Esophagus mucosa (tissue), 1 donor: ENCODE measurements at regions not wholly inside any gene's neighbourhood (a gene's known extent, or its start where the extent isn't known, plus 50 kb on each side); places are given as distances from the start of the nearest gene placed in this dataset.
"Not testable (repeated sequence)": the region's sequence is repeated elsewhere in the genome, so short reads cannot be mapped to it uniquely, and the experiment has no call there.

Source experiments
- ATAC-seq: fragments of 200-7000 bp; cut with Tn5 transposase; one replicate; pipeline ENCODE4 v1.9.1; 2020
- donor health status: DM: yes; HTN: yes; CAD: no.

DNA sequence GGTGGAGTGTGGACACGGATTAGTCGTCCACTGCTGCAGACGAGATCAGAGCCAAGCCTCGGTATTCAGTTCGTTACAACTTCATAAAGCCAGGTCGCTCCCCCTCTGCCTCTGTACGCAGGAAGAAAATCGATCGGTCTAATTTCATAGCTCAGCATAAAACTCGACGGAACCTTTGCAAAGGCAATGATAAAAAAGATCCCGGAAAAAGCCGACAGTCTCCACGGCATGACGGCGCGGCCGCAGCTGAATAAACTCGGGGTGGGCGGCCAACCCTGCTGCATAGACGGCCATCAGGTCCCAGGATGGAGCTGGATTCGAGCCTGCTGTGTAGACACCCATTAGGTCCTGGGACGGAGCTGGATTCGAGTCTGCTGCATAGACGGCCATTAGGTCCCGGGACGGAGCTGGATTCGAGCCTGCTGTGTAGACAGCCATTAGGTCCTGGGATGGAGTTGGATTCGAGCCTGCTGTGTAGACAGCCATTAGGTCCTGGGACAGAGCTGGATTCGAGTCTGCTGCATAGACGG lies 113.8 kb upstream of the PPP2R3B start:
- ATAC-seq, result no peak

DNA sequence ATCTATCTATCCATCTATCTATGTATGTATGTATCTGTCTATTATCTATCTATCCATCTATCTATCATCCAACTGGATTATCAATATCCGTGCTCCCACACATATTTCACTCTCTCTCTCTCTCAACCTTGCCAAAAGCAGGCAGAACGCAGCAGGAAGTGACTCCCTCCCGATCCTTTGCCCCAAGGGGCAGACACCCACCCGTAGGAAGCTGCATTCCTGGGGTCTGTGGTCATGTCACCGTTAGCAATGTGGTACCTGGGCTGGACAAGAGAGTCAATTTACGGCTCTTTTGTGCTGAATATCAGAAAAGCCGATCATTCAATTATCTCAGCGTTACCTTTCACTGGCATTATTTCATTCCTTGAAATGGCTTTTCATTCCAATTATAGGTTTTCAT lies 119.6 kb upstream of the PPP2R3B start:
- ATAC-seq, result no peak

DNA sequence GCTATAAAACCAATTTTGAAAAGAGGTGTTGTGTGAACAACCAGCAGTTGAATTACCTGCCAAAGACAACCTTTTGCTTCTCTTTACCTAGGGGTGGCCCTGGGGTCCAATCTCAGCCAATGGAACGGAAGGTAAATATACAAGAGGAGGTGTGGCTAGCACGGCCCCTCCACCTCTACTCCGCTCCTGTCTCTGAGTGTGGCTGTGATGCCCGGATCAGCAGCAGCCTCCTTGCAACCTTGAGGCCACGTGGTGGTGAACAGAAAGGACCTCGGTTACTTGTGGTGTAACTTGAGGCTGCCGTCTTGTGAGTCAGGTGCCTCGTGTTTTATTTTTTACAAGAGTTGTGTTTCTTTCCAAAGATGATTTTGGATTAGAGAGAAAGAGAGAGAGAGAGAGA lies 121.5 kb upstream of the PPP2R3B start:
- ATAC-seq, result no peak

DNA sequence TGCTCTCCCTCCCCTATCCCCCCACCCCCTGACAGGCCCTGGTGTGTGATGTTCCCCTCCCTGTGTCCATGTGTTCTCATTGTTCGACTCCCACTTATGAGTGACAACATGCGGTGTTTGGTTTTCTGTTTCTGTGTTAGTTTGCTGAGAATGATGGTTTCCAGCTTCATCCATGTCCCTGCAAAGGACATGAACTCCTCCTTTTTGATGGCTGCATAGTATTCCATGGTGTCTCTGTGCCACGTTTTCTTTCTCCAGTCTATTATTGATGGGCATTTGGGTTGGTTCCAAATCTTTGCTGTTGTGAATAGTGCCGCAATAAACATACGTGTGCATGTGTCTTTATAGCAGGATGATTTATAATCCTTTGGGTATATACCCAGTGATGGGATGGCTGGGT lies 121.8 kb upstream of the SHOX start:
- not testable (repeated sequence) for ATAC-seq

DNA sequence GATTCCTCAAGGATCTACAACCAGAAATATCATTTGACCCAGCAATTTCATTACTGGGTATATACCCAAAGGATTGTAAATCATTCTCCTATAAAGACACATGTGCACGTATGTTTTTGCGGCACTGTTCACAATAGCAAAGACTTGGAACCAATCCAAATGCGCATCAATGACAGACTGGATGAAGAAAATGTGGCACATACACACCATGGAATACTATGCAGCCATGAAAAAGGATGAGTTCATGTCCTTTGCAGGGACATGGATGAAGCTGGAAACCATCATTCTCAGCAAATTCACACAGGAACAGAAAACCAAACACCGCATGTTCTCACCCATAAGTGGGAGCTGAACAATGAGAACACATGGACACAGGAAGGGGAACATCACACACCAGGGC lies 119.5 kb upstream of the SHOX start:
- not testable (repeated sequence) for ATAC-seq

DNA sequence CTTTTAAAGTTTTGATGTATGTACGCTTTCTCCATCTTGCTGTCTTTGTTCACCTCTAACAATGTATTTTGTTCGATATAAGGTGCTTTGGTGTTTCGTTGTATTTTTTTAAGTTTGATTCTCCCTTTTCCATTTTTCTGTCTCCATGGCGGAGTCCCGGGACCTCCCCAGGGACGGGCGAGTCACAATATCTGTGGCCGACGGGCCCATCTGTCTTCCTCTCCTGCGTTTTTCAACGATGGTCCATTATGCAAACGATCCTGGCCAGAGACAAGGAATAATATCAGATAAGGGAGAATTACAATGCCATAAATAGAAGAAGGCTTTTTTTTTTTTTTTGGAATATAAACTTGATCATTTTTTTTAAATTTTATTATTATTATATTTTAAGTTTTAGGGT lies 112.3 kb upstream of the SHOX start:
- no peak for ATAC-seq

DNA sequence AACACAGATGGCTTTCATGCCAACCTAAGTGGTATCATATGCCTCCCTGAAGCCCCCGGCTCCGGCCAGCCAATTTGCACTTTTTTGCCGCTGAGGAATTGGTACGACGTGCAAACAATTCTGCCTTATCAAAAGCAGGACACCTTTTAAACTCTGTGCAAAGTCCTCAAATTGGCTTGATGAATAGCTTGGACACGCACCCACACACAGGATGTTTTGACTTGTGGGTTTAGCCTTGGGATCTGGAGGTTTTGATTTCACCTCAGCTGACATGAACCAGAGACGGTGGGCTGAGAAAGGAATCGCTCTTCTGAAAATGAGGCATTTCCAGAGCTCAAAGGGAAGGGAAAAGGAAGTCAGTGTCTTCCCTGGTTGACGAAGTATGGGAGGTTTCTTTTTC lies 110.8 kb upstream of the SHOX start:
- no peak for ATAC-seq

DNA sequence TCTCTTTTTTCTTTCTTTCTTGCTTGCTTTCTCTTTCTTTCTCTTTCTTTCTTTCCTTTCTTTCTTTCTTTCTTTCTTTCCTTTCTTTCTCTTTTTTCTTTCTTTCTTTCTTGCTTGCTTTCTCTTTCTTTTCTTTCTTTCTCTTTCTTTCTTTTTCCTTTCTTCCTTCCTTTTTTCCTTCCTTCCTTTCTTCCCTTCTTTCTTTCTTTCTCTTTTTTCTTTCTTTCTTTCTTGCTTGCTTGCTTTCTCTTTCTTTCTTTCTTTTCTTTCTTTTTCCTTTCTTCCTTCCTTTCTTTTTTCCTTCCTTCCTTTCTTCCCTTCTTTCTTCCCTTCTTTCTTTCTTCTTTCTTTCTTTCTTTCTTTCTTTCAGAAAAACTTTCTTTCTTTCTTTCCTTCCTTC lies 108.1 kb upstream of the SHOX start:
- ATAC-seq, result no peak

DNA sequence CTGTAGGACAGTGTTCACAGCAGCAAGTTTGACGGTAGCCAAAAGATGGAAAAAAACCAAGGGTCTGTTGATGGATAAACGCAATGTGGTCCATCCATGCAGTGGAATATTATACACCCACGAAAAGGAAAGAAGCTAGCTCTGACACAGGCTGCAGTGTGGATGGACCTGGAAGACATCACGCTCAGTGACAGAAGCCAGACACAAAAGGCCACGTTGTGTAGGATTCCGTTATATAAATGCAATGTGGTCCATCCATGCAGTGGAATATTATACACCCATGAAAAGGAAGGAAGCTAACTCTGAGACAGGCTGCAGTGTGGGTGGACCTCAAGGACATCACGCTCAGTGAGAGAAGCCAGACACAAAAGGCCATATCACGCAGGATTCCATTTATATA lies 105.5 kb upstream of the SHOX start:
- ATAC-seq, result no peak

DNA sequence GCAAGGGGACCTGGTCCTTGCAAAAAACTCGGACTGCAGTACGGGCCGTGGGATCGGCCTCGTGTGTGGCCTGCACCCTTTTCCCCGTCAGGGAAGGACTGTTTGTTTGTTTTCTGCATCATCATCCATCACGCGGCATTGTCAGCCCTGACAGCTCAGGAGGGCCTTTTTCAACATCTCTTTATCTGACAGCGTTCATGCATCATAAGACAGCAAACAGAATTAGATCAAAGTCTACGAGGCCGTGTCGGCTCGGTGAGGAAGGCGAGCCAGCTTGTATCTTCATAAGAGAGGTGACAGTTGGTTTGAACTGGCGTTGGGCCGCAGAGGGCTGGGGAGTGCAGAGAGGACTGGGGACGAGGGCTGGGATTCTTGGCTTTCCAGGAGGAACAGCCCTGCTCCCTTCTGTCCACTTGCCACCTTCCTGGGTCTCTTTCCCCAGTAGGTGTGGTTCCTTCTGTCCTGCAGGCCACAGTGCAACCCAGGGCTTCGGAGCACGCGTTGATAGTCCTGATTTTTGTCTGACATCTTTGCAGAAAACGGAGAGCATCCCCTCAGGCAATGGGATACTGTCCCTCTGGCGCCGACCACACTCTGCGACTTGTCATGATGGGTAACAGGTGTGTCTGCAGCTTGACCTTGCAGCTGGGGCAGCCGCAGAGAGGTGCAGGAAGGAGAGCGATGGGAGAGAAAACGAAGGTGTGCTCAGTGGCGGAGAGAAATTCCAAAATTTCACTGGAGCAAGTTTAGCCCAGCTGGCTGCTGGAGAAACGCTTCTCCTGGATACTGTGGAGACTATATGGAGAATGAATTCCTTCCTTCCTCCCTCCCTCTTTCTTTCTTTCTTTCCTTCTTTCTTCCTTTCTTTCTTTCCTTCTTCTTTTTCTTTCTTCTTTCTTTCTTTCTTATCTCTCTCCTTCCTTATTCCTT lies 104.0 kb upstream of the SHOX start:
- no peak for ATAC-seq

DNA sequence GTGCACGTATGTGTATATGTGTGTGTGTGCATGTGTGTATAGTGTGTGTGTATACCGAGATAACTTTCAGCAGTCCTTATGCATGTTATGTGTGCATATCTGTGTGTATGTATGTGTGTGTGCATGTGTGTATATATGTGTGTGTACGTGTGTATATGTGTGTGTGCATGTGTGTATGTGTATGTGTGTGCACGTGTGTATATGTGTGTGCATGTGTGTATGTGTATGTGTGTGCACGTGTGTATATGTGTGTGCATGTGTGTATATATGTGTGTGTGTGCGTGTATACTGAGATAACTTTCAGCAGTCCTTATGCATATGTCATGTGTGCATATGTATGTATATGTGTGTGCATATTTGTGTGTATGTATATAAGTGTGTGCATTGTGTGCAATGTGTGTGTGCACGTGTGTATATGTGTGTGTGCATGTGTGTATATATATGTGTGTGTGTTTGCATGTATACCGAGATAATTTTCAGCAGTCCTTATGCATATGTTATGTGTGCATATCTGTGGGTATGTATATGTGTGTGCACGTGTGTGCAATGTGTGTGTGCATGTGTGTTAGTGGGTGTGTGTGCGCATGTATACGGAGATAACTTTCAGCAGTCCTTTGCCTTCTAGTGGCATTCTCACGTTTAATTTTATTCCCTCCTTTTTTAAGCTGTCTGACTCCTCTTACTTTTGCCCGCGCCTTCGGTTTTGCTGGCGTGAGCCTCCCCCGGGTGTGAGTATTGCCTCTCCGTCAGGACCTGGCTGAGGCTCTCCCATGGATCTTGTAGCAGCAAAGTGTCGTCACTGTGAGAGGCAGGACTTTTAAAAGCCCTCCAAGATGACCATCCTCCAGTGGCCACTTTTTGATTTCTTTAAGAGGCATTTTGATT lies 99.6 kb upstream of the SHOX start:
- ATAC-seq, result no peak

DNA sequence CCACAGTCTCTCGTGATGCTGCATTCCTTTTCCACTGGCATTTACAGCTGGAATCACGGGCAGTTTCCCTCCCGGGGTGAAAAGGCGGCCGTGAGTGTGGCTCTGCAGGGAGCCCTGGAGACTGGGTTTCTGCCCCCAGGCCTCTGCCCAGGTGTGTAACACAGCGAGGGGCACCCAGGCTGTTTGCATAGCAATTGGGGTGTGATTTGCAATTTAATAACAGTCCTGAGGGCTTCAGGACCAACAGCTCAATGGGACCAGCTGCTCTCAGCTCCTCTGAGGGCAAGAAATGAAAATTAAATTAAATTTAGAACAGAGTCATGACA lies 99.0 kb upstream of the SHOX start:
- ATAC-seq, result no peak

DNA sequence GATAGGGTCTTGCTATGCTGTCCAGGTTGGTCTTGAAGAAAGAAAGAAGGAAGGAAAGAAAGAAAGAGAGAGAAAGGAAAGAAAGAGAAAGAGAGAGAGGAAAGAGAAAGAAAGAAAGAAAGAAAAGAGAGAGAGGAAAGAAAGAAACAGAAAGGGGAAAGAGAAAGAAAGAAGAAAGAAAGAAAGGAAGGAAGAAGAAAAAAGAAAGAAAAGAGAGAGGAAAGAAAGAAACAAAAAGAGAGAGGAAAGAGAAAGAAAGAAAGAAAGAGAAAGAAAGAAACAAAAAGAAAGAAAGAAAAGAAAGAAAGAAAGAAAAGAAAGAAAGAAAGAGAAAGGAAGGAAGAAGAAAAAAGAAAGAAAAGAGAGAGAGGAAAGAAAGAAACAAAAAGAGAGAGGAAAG lies 95.8 kb upstream of the SHOX start:
- no peak for ATAC-seq

DNA sequence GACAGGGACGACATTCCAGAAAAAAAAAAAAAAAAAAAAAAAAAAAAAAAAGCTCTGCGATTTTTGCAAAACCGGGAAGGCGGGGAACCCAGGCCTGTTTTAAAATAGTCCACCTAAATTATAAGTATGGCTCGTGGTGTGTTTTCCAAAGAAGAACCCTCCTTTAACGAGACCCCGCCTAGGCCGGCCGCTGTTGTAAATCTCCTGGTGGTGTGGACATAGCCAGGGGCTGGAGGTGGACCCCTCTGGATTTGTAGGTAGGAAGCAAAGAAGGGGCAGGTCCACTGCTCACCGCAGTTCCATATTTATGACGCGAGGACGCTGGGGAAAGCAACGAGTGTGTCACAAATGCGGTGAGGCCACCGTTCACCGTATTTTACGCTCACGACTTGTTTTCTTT lies 94.0 kb upstream of the SHOX start:
- ATAC-seq, result no peak

DNA sequence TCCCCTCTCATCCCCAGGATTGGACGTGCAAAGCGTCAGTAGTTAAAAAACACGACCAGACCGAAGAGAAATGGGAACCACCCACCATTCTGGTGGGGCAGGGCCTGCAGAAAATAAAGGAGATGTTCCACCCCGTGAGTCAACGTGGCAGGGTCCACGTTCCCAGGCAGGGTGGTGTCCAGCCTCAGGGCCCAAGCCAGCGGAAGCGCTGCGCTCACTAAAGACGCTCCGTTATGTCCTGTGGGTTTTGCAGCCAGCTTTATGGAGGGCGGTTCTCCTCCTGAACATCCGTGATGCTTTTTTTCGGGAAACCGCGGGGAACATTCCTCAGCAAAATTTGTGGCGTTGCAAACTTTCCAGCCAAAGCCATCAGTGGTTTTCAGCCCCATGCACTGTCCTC lies 93.4 kb upstream of the SHOX start:
- ATAC-seq, result no peak

DNA sequence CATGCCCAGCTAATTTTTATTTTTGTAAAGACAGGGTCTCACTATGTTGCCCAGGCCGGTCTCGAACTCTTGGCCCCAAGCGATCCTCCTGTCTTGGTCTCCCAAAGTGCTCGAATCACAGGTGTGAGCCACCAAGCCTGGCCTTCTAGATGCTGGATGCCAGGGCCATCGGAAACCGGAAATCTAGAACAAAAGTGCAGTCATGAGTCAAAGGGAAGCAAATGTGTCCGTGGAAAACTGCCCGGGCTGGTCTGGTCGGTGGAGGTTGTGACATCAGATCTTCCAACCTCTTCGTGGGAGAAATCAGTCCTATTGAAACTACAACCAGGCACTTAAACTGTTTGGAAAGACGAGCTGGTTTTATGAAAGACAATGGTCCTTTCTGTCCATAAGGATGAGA lies 92.3 kb upstream of the SHOX start:
- no peak for ATAC-seq

DNA sequence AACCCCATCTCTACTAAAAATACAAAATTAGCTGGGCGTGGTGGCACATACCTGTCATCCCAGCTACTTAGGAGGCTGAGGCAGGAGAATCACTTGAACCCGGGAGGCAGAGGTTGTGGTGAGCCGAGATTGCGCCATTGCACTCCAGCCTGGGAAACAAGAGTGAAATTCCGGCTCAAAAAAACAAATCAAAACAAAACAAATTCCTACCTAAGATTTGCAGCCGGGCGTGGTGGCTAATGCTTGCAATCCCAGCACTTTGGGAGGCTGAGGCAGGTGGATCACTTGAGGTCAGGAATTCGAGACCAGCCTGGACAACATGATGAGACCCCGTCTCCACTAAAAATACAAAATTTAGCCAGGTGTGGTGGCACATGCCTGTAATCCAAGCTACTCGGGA lies 89.6 kb upstream of the SHOX start:
- not testable (repeated sequence) for ATAC-seq

DNA sequence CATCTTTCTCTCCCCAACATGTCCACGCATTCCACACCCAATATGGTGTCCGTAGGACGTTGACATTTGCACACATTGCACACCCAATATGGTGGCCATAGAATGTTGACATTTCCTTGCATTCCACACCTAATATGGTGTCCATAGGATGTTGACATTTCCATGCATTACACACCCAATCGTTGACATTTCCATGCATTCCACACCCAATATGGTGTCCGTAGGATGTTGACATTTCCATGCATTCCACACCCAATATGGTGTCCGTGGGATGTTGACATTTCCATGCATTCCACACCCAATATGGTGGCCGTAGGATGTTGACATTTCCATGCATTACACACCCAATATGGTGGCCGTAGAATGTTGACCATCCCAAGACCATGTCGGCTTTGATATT lies 88.4 kb upstream of the SHOX start:
- ATAC-seq, result no peak

DNA sequence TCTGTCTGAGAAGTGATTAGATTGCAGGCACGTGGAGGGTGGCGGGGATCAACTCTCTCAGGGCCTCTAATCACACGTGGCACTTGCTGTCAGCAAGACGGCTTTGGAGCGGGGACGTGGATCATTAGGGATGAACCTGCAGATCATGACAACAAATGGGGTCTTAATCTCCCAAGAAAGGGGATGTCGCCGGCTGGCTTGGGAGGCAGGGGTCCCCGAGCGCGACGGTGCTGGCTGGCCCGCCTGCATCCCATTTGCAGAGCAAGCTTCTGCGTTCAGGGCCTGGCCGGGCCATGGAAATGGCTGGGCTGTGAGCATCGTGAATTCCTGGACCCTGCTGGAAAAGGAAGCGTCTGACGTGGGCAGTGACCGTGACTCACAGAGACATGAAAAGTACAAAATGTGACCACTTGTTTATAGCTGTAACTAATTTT lies 85.1 kb upstream of the SHOX start:
- ATAC-seq, result no peak

DNA sequence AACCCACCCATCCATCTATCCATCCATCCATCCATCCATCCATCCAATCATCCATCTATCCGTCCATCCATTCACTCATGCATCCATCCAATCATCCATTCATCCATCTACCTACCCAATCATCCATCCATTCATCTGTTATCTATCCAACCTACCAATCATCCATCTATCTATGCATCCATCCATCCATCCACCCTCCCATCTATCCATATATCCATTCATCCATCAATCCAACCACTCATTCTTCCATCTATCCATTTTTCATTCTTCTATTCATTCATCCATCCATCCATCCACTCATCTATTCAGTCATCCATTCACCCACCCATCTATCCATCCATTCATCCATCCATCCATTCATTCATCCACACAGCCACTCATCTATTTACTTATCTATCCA lies 80.1 kb upstream of the SHOX start:
- no peak for ATAC-seq

DNA sequence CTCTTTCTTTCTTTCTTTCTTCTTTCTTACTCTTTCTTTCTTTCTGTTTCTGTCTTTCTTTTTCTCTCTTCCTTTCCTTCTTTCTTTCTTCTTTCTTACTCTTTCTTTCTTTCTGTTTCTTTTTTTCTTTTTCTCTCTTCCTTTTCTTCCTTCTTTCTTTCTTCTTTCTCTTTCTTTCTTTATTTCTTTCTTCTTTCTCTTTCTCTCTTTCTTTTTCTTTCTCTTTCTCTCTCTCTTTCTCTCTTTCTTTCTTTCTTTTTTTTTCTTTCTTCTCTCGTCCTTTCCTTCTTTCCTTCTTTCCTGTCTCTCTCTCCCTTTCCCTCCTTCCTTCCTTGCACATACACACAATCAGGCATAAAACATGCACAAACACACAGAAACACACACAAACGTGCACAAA lies 79.3 kb upstream of the SHOX start:
- no peak for ATAC-seq

DNA sequence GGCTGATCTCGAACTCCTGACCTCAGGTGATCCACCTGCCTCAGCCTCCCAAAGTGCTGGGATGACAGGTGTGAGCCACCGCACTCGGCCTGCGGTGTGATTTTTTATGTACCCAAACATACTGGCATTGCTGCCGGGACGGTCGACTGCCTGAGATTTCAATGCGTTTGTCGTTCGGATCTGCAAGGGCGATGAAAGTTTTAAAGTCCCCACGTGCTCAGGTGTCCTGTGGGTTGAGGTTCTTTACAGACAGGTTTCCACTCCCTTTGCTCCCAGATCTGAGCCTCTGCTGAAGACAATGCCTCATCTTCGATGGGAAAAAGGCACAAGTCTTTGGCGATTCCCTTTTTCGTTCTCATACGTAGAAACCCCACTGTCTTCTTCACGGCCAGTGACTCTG lies 78.1 kb upstream of the SHOX start:
- ATAC-seq, result no peak

DNA sequence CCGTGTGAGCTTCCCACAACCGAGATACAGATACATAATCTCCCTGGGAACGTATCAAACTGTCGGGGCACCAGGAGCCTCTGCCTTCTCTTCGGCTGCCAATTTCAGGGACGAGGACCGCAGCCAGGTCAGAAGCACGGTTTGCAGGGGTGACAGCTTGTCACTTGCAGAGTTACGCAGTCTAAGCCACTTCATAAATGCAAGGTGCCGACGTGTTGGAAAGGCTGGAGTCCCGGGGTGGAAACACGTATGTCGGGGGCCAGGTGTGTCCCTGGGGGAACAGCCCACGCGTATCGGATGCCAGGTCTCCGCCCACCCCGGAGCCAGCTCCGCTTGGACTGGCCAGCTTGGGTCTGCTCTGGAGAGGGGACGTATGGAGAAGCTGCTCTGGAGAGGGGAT lies 76.3 kb upstream of the SHOX start:
- no peak for ATAC-seq
